Epithelial cell of prostate (primary cell): ENCODE measurements at regions not wholly inside any gene's neighbourhood (a gene's known extent, or its start where the extent isn't known, plus 50 kb on each side); places are given as distances from the start of the nearest gene placed in this dataset.
A peak's percentile ranks its signal among the peaks of the same experiment; 100 is the strongest.
"Not testable (repeated sequence)": the region's sequence is repeated elsewhere in the genome, so short reads cannot be mapped to it uniquely, and the experiment has no call there.

Source experiments
- DNase-seq: peaks from one replicate; pipeline ENCODE4 v3.0.0-alpha.2; 2011; ENCODE audit warnings: low read depth, low spot score
- H3K27ac ChIP-seq: fragments of 450-650 bp; 2 replicates; pipeline ENCODE4 v1.5.1; 2017; ENCODE audit warnings: mild to moderate bottlenecking

- DNase-seq = peak; percentile 14
- H3K27ac ChIP-seq = peak overlapping the region; percentile 13
These were observed 297.8 kb downstream of the ZNF674 start for GRCh38 chrX:46247456-46247855.

- no peak for DNase-seq
These were observed 300.8 kb downstream of the ZNF674 start for GRCh38 chrX:46244451-46244850.

GRCh38 chrX:46236411-46236810 is 308.8 kb downstream of the ZNF674 start:
- no peak overlapping the region for H3K27ac ChIP-seq
- no peak for DNase-seq

More at GRCh38 chrX:46244451-46244850, 300.8 kb downstream of the ZNF674 start:
- no peak overlapping the region for H3K27ac ChIP-seq

GRCh38 chrX:46235778-46236177 is 309.4 kb downstream of the ZNF674 start:
- H3K27ac ChIP-seq = no peak overlapping the region
- no peak for DNase-seq

- DNase-seq = no peak
- no peak overlapping the region for H3K27ac ChIP-seq
These were observed 310.4 kb downstream of the ZNF674 start for GRCh38 chrX:46234775-46235174.

- H3K27ac ChIP-seq = no peak overlapping the region
- DNase-seq = no peak
These were observed 316.8 kb downstream of the ZNF674 start for GRCh38 chrX:46228389-46228788.

- DNase-seq = no peak
- H3K27ac ChIP-seq = no peak overlapping the region
These were observed 318.8 kb downstream of the ZNF674 start for GRCh38 chrX:46226422-46226821.

GRCh38 chrX:46223499-46223898 is 321.7 kb downstream of the ZNF674 start:
- DNase-seq, H3K27ac ChIP-seq: not testable (repeated sequence)

GRCh38 chrX:46220822-46221221 is 324.4 kb downstream of the ZNF674 start:
- no peak overlapping the region for H3K27ac ChIP-seq
- DNase-seq = no peak

- no peak overlapping the region for H3K27ac ChIP-seq
- no peak for DNase-seq
These were observed 326.8 kb downstream of the ZNF674 start for GRCh38 chrX:46218373-46218772.

GRCh38 chrX:46216406-46216805 is 328.8 kb downstream of the ZNF674 start:
- DNase-seq = no peak
- no peak overlapping the region for H3K27ac ChIP-seq

GRCh38 chrX:46211079-46211478 is 334.1 kb downstream of the ZNF674 start:
- no peak for DNase-seq
- peak overlapping the region; percentile 87 for H3K27ac ChIP-seq

- H3K27ac ChIP-seq = peak overlapping the region; percentile 87
- peak; percentile 60 for DNase-seq
These were observed 335.5 kb downstream of the ZNF674 start for GRCh38 chrX:46209768-46210167.

- no peak for DNase-seq
- peak overlapping the region; percentile 87 for H3K27ac ChIP-seq
These were observed 336.2 kb downstream of the ZNF674 start for GRCh38 chrX:46209037-46209436.

- DNase-seq = no peak
- peak overlapping the region; percentile 87 for H3K27ac ChIP-seq
These were observed 336.9 kb downstream of the ZNF674 start for GRCh38 chrX:46208225-46208854.

- DNase-seq = no peak
- peak overlapping the region; percentile 13 for H3K27ac ChIP-seq
These were observed 340.3 kb downstream of the ZNF674 start for GRCh38 chrX:46204721-46205422.

- DNase-seq = no peak
- H3K27ac ChIP-seq = no peak overlapping the region
These were observed 342.3 kb downstream of the ZNF674 start for GRCh38 chrX:46202733-46203514.

GRCh38 chrX:46200413-46200812 is 344.8 kb downstream of the ZNF674 start:
- peak overlapping the region; percentile 51 for H3K27ac ChIP-seq
- DNase-seq = no peak

- peak overlapping the region; percentile 51 for H3K27ac ChIP-seq
- DNase-seq = no peak
These were observed 346.4 kb downstream of the ZNF674 start for GRCh38 chrX:46198858-46199257.

- DNase-seq = not testable (repeated sequence)
- H3K27ac ChIP-seq = peak overlapping the region; percentile 92
These were observed 358.5 kb downstream of the ZNF674 start for GRCh38 chrX:46186811-46187106.
